ENCODE measurements at regions not wholly inside any gene's neighbourhood (a gene's known extent, or its start where the extent isn't known, plus 50 kb on each side); places are given as distances from the start of the nearest gene placed in this dataset.

DNA sequence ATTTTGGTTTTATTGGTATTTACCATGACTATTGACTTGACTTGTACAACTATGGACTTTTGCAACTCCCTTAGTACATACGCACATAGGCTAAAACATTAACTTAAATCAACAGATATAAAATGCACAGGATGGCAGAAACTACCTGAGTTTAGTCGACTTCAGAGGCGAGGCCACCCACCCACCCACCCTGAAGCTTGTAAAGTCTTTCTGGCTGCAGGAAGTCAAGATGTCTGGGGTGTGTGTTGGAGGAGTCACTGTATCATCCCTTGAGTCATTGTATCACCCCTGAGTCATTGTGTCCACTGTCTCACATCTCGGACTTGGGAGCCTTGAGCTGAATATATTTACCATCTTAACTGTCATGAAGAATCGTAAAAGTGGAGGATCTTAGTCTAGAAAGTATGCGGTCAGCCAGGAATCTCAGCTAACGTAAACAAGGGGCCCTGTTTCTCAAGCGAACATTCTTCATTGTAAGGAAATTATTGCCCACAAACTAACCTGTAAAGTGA lies 140.0 kb upstream of the ST6GAL2 start:
- Histone ChIP-seq H3K27me3 (ENCODE audit: insufficient read depth) (no peaks in the 10 kb centered on the region), H3K36me3 (replicated peaks in 1 of 2; ENCODE audit: control insufficient read depth in 1 of 2, insufficient read depth in 2 of 2, low read length in 1 of 2) (no peaks in the 10 kb centered on the region), H3K4me3 (ENCODE audit: low read depth in 2 of 2, low read length in 1 of 2) (no peak overlapping the region), H4K20me1 (ENCODE audit: insufficient read depth) (no peaks in the 10 kb centered on the region), H3F3A (replicated peaks; ENCODE audit: insufficient read depth) (peaks cover 4% of the 10 kb centered on the region), H2AFZ (ENCODE audit: low read depth) (no peak overlapping the region), H3K9me3 (no peaks in the 10 kb centered on the region), H3K9me2 (no peaks in the 10 kb centered on the region), H3K9ac (no peak overlapping the region), H3K79me2 (ENCODE audit: insufficient read depth) (no peaks in the 10 kb centered on the region), H3K27ac (ENCODE audit: low read depth in 2 of 2, low read length in 1 of 2) (peak overlapping the region in 1 of 2 experiments; percentile 47; a peak in 2 of 4 replicates), H3K4me1 (ENCODE audit: control insufficient read depth in 1 of 2, insufficient read depth in 2 of 2, low read depth in 1 of 2, low read length in 1 of 2) (no peaks in the 10 kb centered on the region), H3K4me2 (peak overlapping the region; percentile 17; the same call in 1 of the 2 replicates)
- 55% methylated on average over 8 of the region's 8 CpGs for WGBS (ENCODE audit: low lambda C conversion rate)
- TF ChIP-seq FOXJ3 (CRISPR knock-in tag; IDR thresholded peaks at IDR 0.05) (no peak), FOSL2 (IDR thresholded peaks at IDR 0.05; ENCODE audit: borderline replicate concordance, low read depth) (0 out of 2 replicates have a peak, but pooled peaks have one; percentile 11)
- ChIA-PET CTCF (no interaction called here), POLR2A (no interaction called here)
- no peak for DNase-seq

DNA sequence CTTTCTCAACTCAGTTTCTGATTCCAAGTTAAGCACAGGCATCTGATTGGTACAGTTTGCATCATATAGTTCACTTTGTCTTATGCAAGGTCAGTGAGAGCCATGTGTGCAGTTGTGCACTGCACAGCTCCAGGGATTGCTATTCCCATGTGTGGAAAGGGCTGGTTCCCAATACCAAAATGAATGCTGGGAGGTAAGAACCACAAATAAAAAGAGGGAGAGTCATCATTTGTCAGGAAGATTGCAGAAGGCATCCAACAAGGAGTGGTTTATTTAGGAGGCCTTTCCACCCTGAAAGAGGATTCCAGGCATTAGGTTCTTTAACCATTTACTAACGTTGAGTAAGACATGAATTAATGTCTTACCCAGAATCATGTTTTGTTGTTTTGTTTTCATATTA lies 141.2 kb upstream of the ST6GAL2 start:
- Histone ChIP-seq H3K27ac (ENCODE audit: low read depth in 2 of 2, low read length in 1 of 2) (no peak overlapping the region), H3K9me2 (0 out of 2 replicates have a peak, but pooled peaks cover 4% of the 10 kb centered on the region), H3K79me2 (ENCODE audit: insufficient read depth) (no peaks in the 10 kb centered on the region), H3K4me2 (no peak overlapping the region), H3K4me3 (ENCODE audit: low read depth in 2 of 2, low read length in 1 of 2) (no peak overlapping the region), H3K9ac (no peak overlapping the region), H3F3A (replicated peaks; ENCODE audit: insufficient read depth) (peaks cover 4% of the 10 kb centered on the region), H4K20me1 (ENCODE audit: insufficient read depth) (no peaks in the 10 kb centered on the region), H2AFZ (ENCODE audit: low read depth) (no peak overlapping the region), H3K27me3 (ENCODE audit: insufficient read depth) (no peaks in the 10 kb centered on the region), H3K4me1 (ENCODE audit: control insufficient read depth in 1 of 2, insufficient read depth in 2 of 2, low read depth in 1 of 2, low read length in 1 of 2) (no peaks in the 10 kb centered on the region), H3K9me3 (no peaks in the 10 kb centered on the region), H3K36me3 (replicated peaks in 1 of 2; ENCODE audit: control insufficient read depth in 1 of 2, insufficient read depth in 2 of 2, low read length in 1 of 2) (no peaks in the 10 kb centered on the region)
- CTCF ChIA-PET = no interaction called here
- WGBS (ENCODE audit: low lambda C conversion rate) = 65% methylated on average over 1 of the region's 1 CpG
- no peak for DNase-seq
- POLR2A ChIA-PET = no interaction called here
- TF ChIP-seq YY1 (IDR thresholded peaks at IDR 0.05; ENCODE audit: low read depth) (no peak), CHD2 (IDR thresholded peaks at IDR 0.05; ENCODE audit: low read length, partially characterized antibody) (no peak), MXI1 (IDR thresholded peaks at IDR 0.05; ENCODE audit: low read depth, low read length) (no peak), RCOR1 (IDR thresholded peaks at IDR 0.05; ENCODE audit: low read length) (no peak), FOXJ3 (CRISPR knock-in tag; IDR thresholded peaks at IDR 0.05) (no peak), POLR2AphosphoS5 (IDR thresholded peaks at IDR 0.05; ENCODE audit: low read depth, low read length) (no peak), GABPA (IDR thresholded peaks at IDR 0.05; ENCODE audit: low read depth) (no peak), USF2 (IDR thresholded peaks at IDR 0.05; ENCODE audit: borderline replicate concordance, low read depth, low read length) (no peak), FOSL2 (IDR thresholded peaks at IDR 0.05; ENCODE audit: borderline replicate concordance, low read depth) (no peak), TAF1 (IDR thresholded peaks at IDR 0.05; ENCODE audit: borderline replicate concordance, low read depth, low read length) (no peak), RFX5 (IDR thresholded peaks at IDR 0.05; ENCODE audit: low read length) (no peak), JUND (IDR thresholded peaks at IDR 0.05) (no peak), GATA2 (CRISPR knock-in tag; IDR thresholded peaks at IDR 0.05) (no peak), SMC3 (IDR thresholded peaks at IDR 0.05; ENCODE audit: low read depth, low read length) (no peak)
- TF ChIP-seq, protein P1, sequence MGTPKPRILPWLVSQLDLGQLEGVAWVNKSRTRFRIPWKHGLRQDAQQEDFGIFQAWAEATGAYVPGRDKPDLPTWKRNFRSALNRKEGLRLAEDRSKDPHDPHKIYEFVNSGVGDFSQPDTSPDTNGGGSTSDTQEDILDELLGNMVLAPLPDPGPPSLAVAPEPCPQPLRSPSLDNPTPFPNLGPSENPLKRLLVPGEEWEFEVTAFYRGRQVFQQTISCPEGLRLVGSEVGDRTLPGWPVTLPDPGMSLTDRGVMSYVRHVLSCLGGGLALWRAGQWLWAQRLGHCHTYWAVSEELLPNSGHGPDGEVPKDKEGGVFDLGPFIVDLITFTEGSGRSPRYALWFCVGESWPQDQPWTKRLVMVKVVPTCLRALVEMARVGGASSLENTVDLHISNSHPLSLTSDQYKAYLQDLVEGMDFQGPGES (IDR thresholded peaks at IDR 0.05; ENCODE audit: low read depth, low read length) = no peak
- TF ChIP-seq, protein P2, sequence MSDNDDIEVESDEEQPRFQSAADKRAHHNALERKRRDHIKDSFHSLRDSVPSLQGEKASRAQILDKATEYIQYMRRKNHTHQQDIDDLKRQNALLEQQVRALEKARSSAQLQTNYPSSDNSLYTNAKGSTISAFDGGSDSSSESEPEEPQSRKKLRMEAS (IDR thresholded peaks at IDR 0.05; ENCODE audit: low read depth) = no peak

All from SK-N-SH (cell line).